Upper lobe of left lung (tissue), 6 donors: ENCODE measurements at regions not wholly inside any gene's neighbourhood (a gene's known extent, or its start where the extent isn't known, plus 50 kb on each side); places are given as distances from the start of the nearest gene placed in this dataset.
A peak's percentile ranks its signal among the peaks of the same experiment; 100 is the strongest.

Experiments
- ATAC-seq, 2 donors: fragments of 200-7000 bp; cut with Tn5 transposase; one replicate each; pipeline ENCODE4 v1.9.1; 2022; ENCODE audit warnings: mild to moderate bottlenecking in 2 of 2, moderate library complexity in 2 of 2; ENCODE audit not compliant: low FRiP score in 2 of 2
- DNase-seq, 2 donors: peaks; one replicate each; pipeline ENCODE4 v3.0.0-alpha.2; 2019 to 2020
- H3K27ac ChIP-seq, 4 donors: fragments of 200-600 bp; sonication (generic); one replicate each; pipeline ENCODE4 v1.5.1; 2016 to 2019
- H3K27me3 ChIP-seq, 4 donors: fragments of 200-600 bp; sonication (generic); one replicate each; pipeline ENCODE4 v1.5.1; 2017 to 2019
- H3K36me3 ChIP-seq, 4 donors: fragments of 200-600 bp; sonication (generic); one replicate each; pipeline ENCODE4 v1.5.1; 2016 to 2019
- H3K4me1 ChIP-seq, 4 donors: fragments of 200-600 bp; sonication (generic); one replicate each; pipeline ENCODE4 v1.5.1; 2018 to 2019
- H3K4me3 ChIP-seq, 4 donors: fragments of 200-600 bp; sonication (generic); one replicate each; pipeline ENCODE4 v1.5.1; 2017 to 2019; ENCODE audit warnings: mild to moderate bottlenecking in 2 of 4, moderate library complexity in 1 of 4
- H3K9me3 ChIP-seq, 4 donors: fragments of 200-600 bp; sonication (generic); one replicate each; pipeline ENCODE4 v1.5.1; 2018 to 2019
- EP300 ChIP-seq, 4 donors: sonication (generic); formaldehyde crosslinking; IDR thresholded peaks; one replicate each; pipeline ENCODE4 v1.5.1; 2017; ENCODE audit warnings: antibody characterized with exemption in 4 of 4, control low read depth in 2 of 4
- POLR2A ChIP-seq, 4 donors: fragments of 450-650 bp; IDR thresholded peaks; one replicate each; pipeline ENCODE4 v1.5.1; 2016 to 2017; ENCODE audit warnings: antibody characterized with exemption in 4 of 4, mild to moderate bottlenecking in 2 of 4
- POLR2AphosphoS5 ChIP-seq, 2 donors: sonication (generic); formaldehyde crosslinking; IDR thresholded peaks; one replicate each; pipeline ENCODE4 v1.5.1; 2017; ENCODE audit warnings: antibody characterized with exemption in 2 of 2
- WGBS, 2 donors: methylation state at CpG; one replicate each; pipeline ENCODE4 v1.1.5; 2017 to 2018; 5-methylcytosine and 5-hydroxymethylcytosine counted together
- TF ChIP-seq, protein P1 (sequence below), 6 experiments: fragments of 450-650 bp in 4 of 6; fragments of 200-600 bp in 2 of 6; sonication (generic) in 2 of 6; IDR thresholded peaks; one replicate each; pipeline ENCODE4 v1.5.1; 2016 to 2019; ENCODE audit warnings: antibody characterized with exemption in 6 of 6
- donor health status: DM: no; HTN: no; CAD: no; lungs with moderate emphysema.
- donor health status: DM: no; HTN: yes; CAD: no; lungs with severe emphysema.

DNA sequence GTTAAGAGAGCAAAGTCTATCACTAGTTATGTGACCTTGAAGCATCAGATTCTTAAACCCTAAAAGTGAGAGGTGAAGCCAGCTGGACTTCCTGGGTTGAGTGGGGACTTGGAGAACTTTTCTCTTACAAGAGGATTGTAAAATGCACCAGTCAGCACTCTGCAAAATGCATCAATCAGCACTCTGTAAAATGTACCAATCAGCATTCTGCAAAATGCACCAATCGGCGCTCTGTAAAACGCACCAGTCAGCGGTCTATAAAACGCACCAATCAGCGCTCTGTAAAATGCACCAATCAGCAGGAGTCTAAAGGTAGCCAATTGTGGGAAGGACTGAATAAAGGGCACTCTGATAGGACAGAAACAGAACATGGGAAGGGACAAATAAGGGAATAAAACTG, 291.6 kb upstream of the FAM98A start:
- H3K4me1 ChIP-seq = peaks cover 0 to 3% (median 0%) of the 10 kb centered on the region in 4 donors
- no peak overlapping the region for H3K27ac ChIP-seq
- TF ChIP-seq EP300 (IDR thresholded peaks at IDR 0.05) (no peak), POLR2AphosphoS5 (IDR thresholded peaks at IDR 0.05) (no peak), POLR2A (IDR thresholded peaks at IDR 0.05) (no peak)
- TF ChIP-seq, protein P1, sequence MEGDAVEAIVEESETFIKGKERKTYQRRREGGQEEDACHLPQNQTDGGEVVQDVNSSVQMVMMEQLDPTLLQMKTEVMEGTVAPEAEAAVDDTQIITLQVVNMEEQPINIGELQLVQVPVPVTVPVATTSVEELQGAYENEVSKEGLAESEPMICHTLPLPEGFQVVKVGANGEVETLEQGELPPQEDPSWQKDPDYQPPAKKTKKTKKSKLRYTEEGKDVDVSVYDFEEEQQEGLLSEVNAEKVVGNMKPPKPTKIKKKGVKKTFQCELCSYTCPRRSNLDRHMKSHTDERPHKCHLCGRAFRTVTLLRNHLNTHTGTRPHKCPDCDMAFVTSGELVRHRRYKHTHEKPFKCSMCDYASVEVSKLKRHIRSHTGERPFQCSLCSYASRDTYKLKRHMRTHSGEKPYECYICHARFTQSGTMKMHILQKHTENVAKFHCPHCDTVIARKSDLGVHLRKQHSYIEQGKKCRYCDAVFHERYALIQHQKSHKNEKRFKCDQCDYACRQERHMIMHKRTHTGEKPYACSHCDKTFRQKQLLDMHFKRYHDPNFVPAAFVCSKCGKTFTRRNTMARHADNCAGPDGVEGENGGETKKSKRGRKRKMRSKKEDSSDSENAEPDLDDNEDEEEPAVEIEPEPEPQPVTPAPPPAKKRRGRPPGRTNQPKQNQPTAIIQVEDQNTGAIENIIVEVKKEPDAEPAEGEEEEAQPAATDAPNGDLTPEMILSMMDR (IDR thresholded peaks at IDR 0.05) = no peak
- 97% methylated on average over 6 of the region's 6 CpGs for WGBS, 2 donors
- H3K27me3 ChIP-seq = no peaks in the 10 kb centered on the region
- no peak overlapping the region for H3K4me3 ChIP-seq
- H3K36me3 ChIP-seq = no peaks in the 10 kb centered on the region
- no peaks in the 10 kb centered on the region for H3K9me3 ChIP-seq
- no peak for ATAC-seq
- no peak for DNase-seq

DNA sequence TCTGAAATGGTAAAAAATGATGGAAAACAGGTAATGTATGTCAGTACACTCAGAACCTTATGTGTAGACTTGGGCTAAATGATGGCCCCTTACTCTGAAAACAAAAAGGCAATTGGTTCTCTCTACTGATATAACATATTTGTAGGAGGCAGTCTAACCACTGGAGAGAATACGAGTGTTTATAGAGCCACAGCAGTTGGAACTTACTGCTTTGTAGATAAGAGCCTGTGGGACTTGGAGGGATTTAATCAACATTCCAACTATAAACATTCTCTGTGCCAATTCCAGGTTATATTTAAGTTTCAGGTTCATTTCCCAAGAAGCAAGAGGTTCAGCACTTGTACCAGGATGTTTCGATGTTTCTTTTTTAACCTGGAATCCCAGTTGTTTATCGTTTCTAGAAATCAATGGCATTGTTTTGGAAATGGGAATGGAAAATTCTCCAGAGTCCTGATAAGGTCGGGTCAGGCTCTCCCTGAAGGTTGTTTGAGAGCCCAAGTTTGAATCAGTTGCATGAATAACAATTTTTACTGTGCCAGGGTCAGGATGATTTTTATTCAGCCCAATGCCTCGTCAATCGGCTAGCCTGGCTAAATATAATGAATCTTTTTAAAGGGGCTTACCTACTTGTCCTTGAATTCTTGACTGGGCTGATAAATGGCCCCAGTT, 278.4 kb upstream of the FAM98A start:
- no peaks in the 10 kb centered on the region for H3K4me1 ChIP-seq
- no peaks in the 10 kb centered on the region for H3K9me3 ChIP-seq
- no peak overlapping the region for H3K4me3 ChIP-seq
- no peak for TF ChIP-seq POLR2A (IDR thresholded peaks at IDR 0.05)
- TF ChIP-seq, protein P1 (IDR thresholded peaks at IDR 0.05) = no peak
- TF ChIP-seq POLR2AphosphoS5 (IDR thresholded peaks at IDR 0.05) = no peak
- no peak for TF ChIP-seq EP300 (IDR thresholded peaks at IDR 0.05)
- H3K36me3 ChIP-seq = no peaks in the 10 kb centered on the region
- H3K27me3 ChIP-seq = no peaks in the 10 kb centered on the region
- DNase-seq = no peak
- no peak for ATAC-seq
- H3K27ac ChIP-seq = peak overlapping the region in 2 of 4 donors; percentile 9 to 42
- WGBS, 2 donors = 47 to 49% methylated on average over 6 of the region's 6 CpGs

DNA sequence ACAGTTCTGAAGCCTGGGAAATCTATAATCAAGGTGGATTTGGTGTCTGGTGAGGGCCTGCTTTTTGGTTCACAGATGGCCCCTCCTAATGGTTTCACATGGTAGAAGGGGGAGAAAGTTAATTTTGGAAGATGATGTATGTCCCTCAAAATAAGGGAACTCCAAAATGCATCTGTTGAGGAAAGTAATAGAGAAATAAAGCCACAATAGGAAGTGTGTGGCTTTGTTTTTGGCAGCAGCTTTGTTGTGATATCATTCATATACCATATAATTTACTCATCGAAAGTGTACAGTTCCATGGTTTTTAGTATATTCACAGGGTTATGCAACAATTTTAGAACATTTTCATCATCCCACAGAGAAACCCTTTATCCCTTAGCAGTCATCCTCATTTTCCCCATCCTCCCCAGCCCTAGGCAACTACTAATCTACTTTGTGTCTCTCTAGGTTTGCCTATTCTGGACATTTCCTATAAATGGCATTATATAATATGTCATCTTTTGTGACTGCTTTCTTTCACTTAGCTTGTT, 274.0 kb upstream of the FAM98A start:
- no peak for DNase-seq
- H3K4me3 ChIP-seq = no peak overlapping the region
- H3K27me3 ChIP-seq = no peaks in the 10 kb centered on the region
- WGBS, 2 donors = 63 to 79% methylated on average over 1 of the region's 1 CpG
- H3K36me3 ChIP-seq = no peaks in the 10 kb centered on the region
- H3K9me3 ChIP-seq = peaks cover 0 to 13% (median 7%) of the 10 kb centered on the region in 4 donors
- TF ChIP-seq, protein P1 (IDR thresholded peaks at IDR 0.05) = no peak
- TF ChIP-seq EP300 (IDR thresholded peaks at IDR 0.05) (no peak), POLR2AphosphoS5 (IDR thresholded peaks at IDR 0.05) (no peak), POLR2A (IDR thresholded peaks at IDR 0.05) (no peak)
- H3K27ac ChIP-seq = no peak overlapping the region
- no peak for ATAC-seq
- H3K4me1 ChIP-seq = no peaks in the 10 kb centered on the region

DNA sequence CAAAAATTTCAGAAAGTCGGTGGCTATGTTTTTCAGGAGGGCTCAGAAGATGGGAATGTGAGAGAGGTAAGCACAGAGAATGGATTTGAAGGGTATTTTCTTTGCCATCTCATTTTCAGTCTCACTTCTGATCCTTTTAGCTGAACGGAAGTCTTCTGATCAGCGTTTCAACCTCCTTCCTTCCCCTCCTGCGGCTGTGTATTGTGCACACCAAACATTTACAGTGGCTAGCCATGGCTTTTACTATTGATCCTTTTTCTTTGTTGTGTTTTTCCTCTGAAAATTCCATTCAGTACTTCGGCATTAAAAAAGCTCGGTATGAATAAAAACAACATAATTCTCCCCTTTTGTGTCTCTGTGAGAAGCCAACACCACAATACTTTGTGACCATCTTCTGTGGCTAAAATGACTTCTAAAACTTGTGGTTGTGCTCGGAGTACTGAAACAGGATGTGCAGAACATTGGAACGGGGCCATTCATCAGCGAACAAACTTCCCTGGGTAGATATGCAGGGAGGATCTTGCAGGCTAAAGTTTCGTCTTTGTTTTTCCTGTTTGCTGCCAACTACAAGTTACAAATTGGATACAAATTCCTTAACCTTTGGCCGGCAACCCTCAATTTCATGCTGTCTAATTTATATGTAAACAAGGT, 260.8 kb upstream of the FAM98A start:
- ATAC-seq (no peak), DNase-seq (no peak)
- Histone ChIP-seq H3K9me3 (no peaks in the 10 kb centered on the region), H3K4me1 (peaks cover 0 to 7% (median 0%) of the 10 kb centered on the region in 4 donors), H3K27ac (peak overlapping the region in 1 of 4 donors; percentile 28), H3K36me3 (no peaks in the 10 kb centered on the region), H3K4me3 (no peak overlapping the region), H3K27me3 (no peaks in the 10 kb centered on the region)
- WGBS, 2 donors = 34 to 40% methylated on average over 11 of the region's 11 CpGs
- TF ChIP-seq POLR2AphosphoS5 (IDR thresholded peaks at IDR 0.05) = no peak
- TF ChIP-seq EP300 (IDR thresholded peaks at IDR 0.05) = no peak
- TF ChIP-seq, protein P1 (IDR thresholded peaks at IDR 0.05) = no peak
- no peak for TF ChIP-seq POLR2A (IDR thresholded peaks at IDR 0.05)
